ENCODE measurements at regions not wholly inside any gene's neighbourhood (a gene's known extent, or its start where the extent isn't known, plus 50 kb on each side); places are given as distances from the start of the nearest gene placed in this dataset.
"Not testable (repeated sequence)": the region's sequence is repeated elsewhere in the genome, so short reads cannot be mapped to it uniquely, and the experiment has no call there.

GRCh38 chr16:88165683-88166082, 214.4 kb downstream of the BANP start:
- not testable (repeated sequence) for DNase-seq

GRCh38 chr16:88166209-88166773, 215.1 kb downstream of the BANP start:
- peak; percentile 28 for DNase-seq

- DNase-seq: peak; percentile 55
Measured at GRCh38 chr16:88167798-88168556, 214.8 kb upstream of the ZNF469 start.

GRCh38 chr16:88168557-88168949, 214.2 kb upstream of the ZNF469 start:
- DNase-seq: peak; percentile 12

- DNase-seq: not testable (repeated sequence)
Measured at GRCh38 chr16:88169136-88169830, 213.5 kb upstream of the ZNF469 start.

- DNase-seq: not testable (repeated sequence)
Measured at GRCh38 chr16:88169831-88170165, 213.0 kb upstream of the ZNF469 start.

GRCh38 chr16:88170528-88170991, 212.2 kb upstream of the ZNF469 start:
- DNase-seq: no peak

- DNase-seq: not testable (repeated sequence)
Measured at GRCh38 chr16:88171126-88171525, 211.6 kb upstream of the ZNF469 start.

GRCh38 chr16:88176184-88176583, 206.6 kb upstream of the ZNF469 start:
- DNase-seq: not testable (repeated sequence)

GRCh38 chr16:88176591-88177180, 206.1 kb upstream of the ZNF469 start:
- DNase-seq: not testable (repeated sequence)

GRCh38 chr16:88178251-88178650, 204.5 kb upstream of the ZNF469 start:
- DNase-seq: not testable (repeated sequence)

- not testable (repeated sequence) for DNase-seq
Measured at GRCh38 chr16:88178896-88179295, 203.9 kb upstream of the ZNF469 start.

GRCh38 chr16:88182967-88183881, 199.5 kb upstream of the ZNF469 start:
- not testable (repeated sequence) for DNase-seq

GRCh38 chr16:88184053-88184452, 198.7 kb upstream of the ZNF469 start:
- not testable (repeated sequence) for DNase-seq

- DNase-seq: peak; percentile 3
Measured at GRCh38 chr16:88184566-88185355, 198.0 kb upstream of the ZNF469 start.

- DNase-seq: not testable (repeated sequence)
Measured at GRCh38 chr16:88185406-88185805, 197.4 kb upstream of the ZNF469 start.

- DNase-seq: peak; percentile 55
Measured at GRCh38 chr16:88185976-88186888, 196.5 kb upstream of the ZNF469 start.

GRCh38 chr16:88186889-88187870, 195.6 kb upstream of the ZNF469 start:
- peak; percentile 54 for DNase-seq
